Fibroblast of lung (primary cell): ENCODE measurements at regions not wholly inside any gene's neighbourhood (a gene's known extent, or its start where the extent isn't known, plus 50 kb on each side); places are given as distances from the start of the nearest gene placed in this dataset.

Experiments
- DNase-seq, 2 donors: peaks; one replicate each; pipeline versions ENCODE4 v3.0.0 to v3.0.0-alpha.2; 2010; ENCODE audit warnings: low read depth in 2 of 2
- H2AFZ ChIP-seq: 2 replicates; pipeline ENCODE4 v1.5.1; 2012; ENCODE audit warnings: low read length, control low read depth, inconsistent platforms
- H3K27ac ChIP-seq: 2 replicates; pipeline ENCODE4 v1.5.1; 2011; ENCODE audit warnings: low read length, control low read depth; ENCODE audit not compliant: insufficient read depth
- H3K27me3 ChIP-seq: 2 replicates; pipeline ENCODE4 v1.5.1; 2011; ENCODE audit warnings: mild to moderate bottlenecking, low read length; ENCODE audit not compliant: control insufficient read depth, insufficient read depth
- H3K36me3 ChIP-seq: 2 replicates; pipeline ENCODE4 v1.5.1; 2011; ENCODE audit warnings: low read length; ENCODE audit not compliant: control insufficient read depth, insufficient read depth
- H3K4me1 ChIP-seq: 2 replicates; pipeline ENCODE4 v1.5.1; 2011; ENCODE audit warnings: low read length; ENCODE audit not compliant: control insufficient read depth, insufficient read depth; ENCODE audit errors: extremely low read depth
- H3K4me2 ChIP-seq: 2 replicates; pipeline ENCODE4 v1.5.1; 2011; ENCODE audit warnings: low read length, control low read depth; ENCODE audit not compliant: insufficient read depth; ENCODE audit errors: extremely low read depth
- H3K4me3 ChIP-seq, 4 experiments: fragments of 200-600 bp in 1 of 4; sonication (generic) in 1 of 4; replicated peaks in 1 of 4; 2 replicates each; pipeline ENCODE4 v1.5.1; 2011 to 2016; ENCODE audit warnings: low read length in 4 of 4, low read depth in 3 of 4, mild to moderate bottlenecking in 3 of 4, control low read depth in 2 of 4, inconsistent platforms in 1 of 4, mixed read lengths in 1 of 4; ENCODE audit not compliant: insufficient read depth in 1 of 4; ENCODE audit errors: control extremely low read depth in 1 of 4
- H3K79me2 ChIP-seq: 2 replicates; pipeline ENCODE4 v1.5.1; 2012; ENCODE audit warnings: mild to moderate bottlenecking, low read length, inconsistent platforms; ENCODE audit not compliant: control insufficient read depth, insufficient read depth
- H3K9ac ChIP-seq: 2 replicates; pipeline ENCODE4 v1.5.1; 2011; ENCODE audit warnings: mild to moderate bottlenecking, low read length, control low read depth; ENCODE audit not compliant: insufficient read depth
- H3K9me3 ChIP-seq: 2 replicates; pipeline ENCODE4 v1.5.1; 2012; ENCODE audit warnings: low read depth, low read length; ENCODE audit not compliant: control insufficient read depth, insufficient read depth
- H4K20me1 ChIP-seq: 2 replicates; pipeline ENCODE4 v1.5.1; 2011; ENCODE audit warnings: low read length; ENCODE audit not compliant: control insufficient read depth, insufficient read depth; ENCODE audit errors: extremely low read depth
- EZH2 ChIP-seq: IDR thresholded peaks from 2 replicates; pipeline ENCODE4 v1.5.1; 2012; ENCODE audit warnings: low read length, control low read depth, mild to moderate bottlenecking; ENCODE audit errors: missing control alignments
- TF ChIP-seq, protein P1 (sequence below), 2 donors: IDR thresholded peaks in 1 of 2; conservative IDR thresholded peaks in 1 of 2; 1 replicate in 1 of 2; 2 replicates in 1 of 2; pipeline ENCODE4 v1.5.1; 2011 to 2012; ENCODE audit warnings: low read length in 2 of 2, control low read depth in 1 of 2, inconsistent platforms in 1 of 2, low read depth in 1 of 2, mild to moderate bottlenecking in 1 of 2

DNA sequence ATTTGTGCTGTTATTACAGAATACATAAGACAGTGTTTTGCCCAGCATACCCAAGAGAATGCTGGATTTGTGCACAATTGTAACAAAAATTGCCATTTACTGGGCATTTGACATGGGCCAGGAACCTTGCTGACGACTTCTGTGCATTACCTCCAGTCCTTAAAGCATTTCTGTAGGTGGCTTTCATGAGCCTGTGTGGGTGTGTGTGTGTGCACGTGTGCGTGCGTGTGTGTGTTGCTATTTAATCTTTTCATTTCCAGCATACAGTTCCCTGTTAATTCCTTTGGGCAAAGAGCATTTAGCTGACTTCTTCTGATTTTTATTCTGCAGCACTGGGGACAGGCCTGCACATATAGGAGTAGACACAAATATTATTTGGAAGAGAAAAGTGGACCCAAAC, 134.4 kb downstream of the CYLD start:
- Histone ChIP-seq H3K79me2 (no peaks in the 10 kb centered on the region), H3K4me3 (no peak overlapping the region), H2AFZ (no peak overlapping the region), H3K9ac (no peak overlapping the region), H3K36me3 (no peaks in the 10 kb centered on the region), H3K9me3 (no peaks in the 10 kb centered on the region), H3K4me2 (no peak overlapping the region), H3K27me3 (no peaks in the 10 kb centered on the region), H4K20me1 (no peaks in the 10 kb centered on the region), H3K4me1 (no peaks in the 10 kb centered on the region), H3K27ac (no peak overlapping the region)
- DNase-seq = no peak
- TF ChIP-seq, protein P1, sequence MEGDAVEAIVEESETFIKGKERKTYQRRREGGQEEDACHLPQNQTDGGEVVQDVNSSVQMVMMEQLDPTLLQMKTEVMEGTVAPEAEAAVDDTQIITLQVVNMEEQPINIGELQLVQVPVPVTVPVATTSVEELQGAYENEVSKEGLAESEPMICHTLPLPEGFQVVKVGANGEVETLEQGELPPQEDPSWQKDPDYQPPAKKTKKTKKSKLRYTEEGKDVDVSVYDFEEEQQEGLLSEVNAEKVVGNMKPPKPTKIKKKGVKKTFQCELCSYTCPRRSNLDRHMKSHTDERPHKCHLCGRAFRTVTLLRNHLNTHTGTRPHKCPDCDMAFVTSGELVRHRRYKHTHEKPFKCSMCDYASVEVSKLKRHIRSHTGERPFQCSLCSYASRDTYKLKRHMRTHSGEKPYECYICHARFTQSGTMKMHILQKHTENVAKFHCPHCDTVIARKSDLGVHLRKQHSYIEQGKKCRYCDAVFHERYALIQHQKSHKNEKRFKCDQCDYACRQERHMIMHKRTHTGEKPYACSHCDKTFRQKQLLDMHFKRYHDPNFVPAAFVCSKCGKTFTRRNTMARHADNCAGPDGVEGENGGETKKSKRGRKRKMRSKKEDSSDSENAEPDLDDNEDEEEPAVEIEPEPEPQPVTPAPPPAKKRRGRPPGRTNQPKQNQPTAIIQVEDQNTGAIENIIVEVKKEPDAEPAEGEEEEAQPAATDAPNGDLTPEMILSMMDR (conservative IDR thresholded peaks at IDR 0.05 in 1 of 2, IDR thresholded peaks at IDR 0.05 in 1 of 2; ENCODE audit: low read depth in 1 of 2, low read length in 2 of 2) = no peak
- TF ChIP-seq EZH2 = no peak

DNA sequence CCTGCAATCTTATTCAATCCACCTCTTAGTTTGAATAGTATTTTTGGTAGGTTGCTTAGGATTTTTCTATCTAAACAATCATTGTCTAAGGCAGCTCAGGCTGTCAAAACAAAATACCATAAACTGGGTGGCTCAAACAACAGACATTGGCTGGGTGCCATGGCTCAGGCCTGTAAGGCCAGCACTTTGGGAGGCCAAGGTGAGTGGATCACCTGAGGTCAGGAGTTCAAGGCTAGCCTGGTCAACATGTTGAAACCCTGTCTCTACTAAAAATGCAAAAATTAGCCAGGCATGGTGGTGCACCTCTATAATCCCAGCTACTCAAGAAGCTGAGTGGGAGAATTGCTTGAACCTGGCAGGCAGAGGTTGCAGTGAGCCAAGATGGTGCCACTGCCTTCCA, 126.7 kb downstream of the CYLD start:
- H3K4me1 ChIP-seq = no peaks in the 10 kb centered on the region
- H3K4me2 ChIP-seq = no peak overlapping the region
- no peaks in the 10 kb centered on the region for H3K27me3 ChIP-seq
- no peak overlapping the region for H3K4me3 ChIP-seq
- no peaks in the 10 kb centered on the region for H3K79me2 ChIP-seq
- H2AFZ ChIP-seq = no peak overlapping the region
- no peak for DNase-seq
- H3K36me3 ChIP-seq = no peaks in the 10 kb centered on the region
- no peak overlapping the region for H3K27ac ChIP-seq
- TF ChIP-seq, protein P1 (conservative IDR thresholded peaks at IDR 0.05 in 1 of 2, IDR thresholded peaks at IDR 0.05 in 1 of 2; ENCODE audit: low read depth in 1 of 2, low read length in 2 of 2) = no peak
- no peak for TF ChIP-seq EZH2
- H4K20me1 ChIP-seq = no peaks in the 10 kb centered on the region
- H3K9ac ChIP-seq = no peak overlapping the region
- H3K9me3 ChIP-seq = no peaks in the 10 kb centered on the region

DNA sequence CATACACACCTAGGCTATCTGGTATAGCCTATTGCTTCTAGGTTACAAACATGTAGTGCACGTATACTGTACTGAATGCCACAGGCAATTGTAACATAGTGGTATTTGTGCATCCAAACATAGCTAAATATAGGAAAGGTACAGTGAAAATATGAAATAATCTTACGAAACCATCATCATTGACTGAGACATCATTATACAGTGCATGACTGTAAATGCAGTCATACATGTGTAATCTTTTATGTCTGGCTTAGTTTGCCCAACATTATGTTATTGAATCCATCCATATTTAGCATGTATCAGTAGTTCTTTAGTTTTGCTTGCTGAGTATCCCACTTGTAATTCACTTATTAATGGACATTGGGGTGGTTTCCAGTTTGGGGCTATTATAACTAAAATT, 124.9 kb downstream of the CYLD start:
- Histone ChIP-seq H3K4me2 (no peak overlapping the region), H3K27ac (no peak overlapping the region), H2AFZ (no peak overlapping the region), H3K9me3 (no peaks in the 10 kb centered on the region), H3K4me1 (no peaks in the 10 kb centered on the region), H3K4me3 (no peak overlapping the region), H3K9ac (no peak overlapping the region), H3K79me2 (no peaks in the 10 kb centered on the region), H3K36me3 (no peaks in the 10 kb centered on the region), H4K20me1 (no peaks in the 10 kb centered on the region), H3K27me3 (no peaks in the 10 kb centered on the region)
- no peak for TF ChIP-seq EZH2
- TF ChIP-seq, protein P1 (conservative IDR thresholded peaks at IDR 0.05 in 1 of 2, IDR thresholded peaks at IDR 0.05 in 1 of 2; ENCODE audit: low read depth in 1 of 2, low read length in 2 of 2) = no peak
- DNase-seq = no peak
